GM18868 (cell line): ENCODE measurements at regions not wholly inside any gene's neighbourhood (a gene's known extent, or its start where the extent isn't known, plus 50 kb on each side); places are given as distances from the start of the nearest gene placed in this dataset.

Experiments used
- ATAC-seq: cut with Tn5 transposase; IDR thresholded peaks from one replicate; pipeline ENCODE4 v1.9.1; 2021; ENCODE audit warnings: mild to moderate bottlenecking, moderate library complexity; ENCODE audit not compliant: unreplicated experiment

DNA sequence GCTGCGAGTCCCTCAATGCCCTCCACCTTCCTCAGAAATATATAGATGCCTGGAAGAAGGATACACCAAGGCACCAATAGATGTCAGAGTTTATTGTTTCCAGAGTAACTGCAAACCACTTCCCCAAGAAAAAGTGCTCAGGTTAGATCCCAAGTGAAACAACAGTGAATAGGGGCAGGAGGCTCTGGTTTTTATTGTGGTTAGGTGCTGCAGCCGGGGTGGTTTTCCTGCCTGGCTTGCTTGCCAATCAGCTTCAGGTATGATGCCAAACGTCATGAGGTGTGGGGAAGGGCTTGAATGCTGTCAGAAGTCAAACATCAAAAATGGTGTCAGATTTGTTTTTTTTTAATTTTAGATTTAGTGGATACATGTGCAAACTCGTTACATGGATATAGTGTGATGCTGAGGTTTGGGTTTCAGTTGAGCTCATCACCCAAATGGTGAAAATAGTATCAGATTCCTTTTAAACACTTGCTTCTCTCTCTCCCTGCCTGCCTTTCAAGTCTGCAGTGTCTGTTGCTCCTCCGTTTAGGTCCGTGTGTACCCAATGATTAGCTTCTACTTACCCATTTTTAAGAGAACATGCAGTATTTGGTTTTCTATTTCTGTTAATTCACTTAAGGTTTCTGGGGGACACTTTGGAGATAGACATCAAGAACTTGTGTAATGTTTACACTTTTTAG lies 1317.0 kb downstream of the MRPL39 start:
- ATAC-seq = no peak

DNA sequence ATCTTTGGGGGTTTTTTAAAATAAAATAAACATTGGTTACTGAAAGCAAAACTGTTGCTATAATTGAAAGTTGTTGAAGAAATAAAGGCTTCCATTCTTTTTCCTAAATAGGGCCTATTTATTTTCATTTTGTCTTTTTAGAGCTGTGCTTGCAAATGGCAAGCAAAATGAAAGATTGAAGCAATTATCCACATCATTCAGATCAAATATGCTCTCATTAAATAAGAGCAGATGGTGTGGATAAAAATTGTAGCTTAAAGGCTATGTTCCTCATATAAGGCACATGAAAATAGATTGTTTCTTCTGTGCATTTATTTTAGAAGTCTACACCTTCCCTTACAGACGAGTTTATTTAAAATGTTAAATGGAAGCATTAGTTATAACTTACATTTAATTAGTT lies 1317.7 kb downstream of the MRPL39 start:
- no peak for ATAC-seq

DNA sequence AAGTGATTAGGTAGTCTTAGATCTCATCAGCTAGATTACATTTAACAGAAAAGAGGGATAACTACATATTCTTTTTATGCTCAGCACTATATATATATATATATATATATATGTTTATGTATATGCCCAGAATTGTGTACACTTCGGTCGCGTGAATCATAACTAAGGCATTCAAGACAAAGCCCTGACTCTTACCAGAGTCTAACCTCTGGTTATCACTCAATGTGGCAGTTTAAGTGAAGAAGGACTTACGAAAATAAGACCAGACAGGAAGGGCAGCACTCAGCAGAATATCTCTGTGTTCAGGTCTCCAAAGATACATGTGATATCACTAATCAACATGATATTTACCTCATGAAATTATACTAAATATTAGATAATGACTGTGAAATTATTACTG lies 1326.7 kb downstream of the MRPL39 start:
- no peak for ATAC-seq

DNA sequence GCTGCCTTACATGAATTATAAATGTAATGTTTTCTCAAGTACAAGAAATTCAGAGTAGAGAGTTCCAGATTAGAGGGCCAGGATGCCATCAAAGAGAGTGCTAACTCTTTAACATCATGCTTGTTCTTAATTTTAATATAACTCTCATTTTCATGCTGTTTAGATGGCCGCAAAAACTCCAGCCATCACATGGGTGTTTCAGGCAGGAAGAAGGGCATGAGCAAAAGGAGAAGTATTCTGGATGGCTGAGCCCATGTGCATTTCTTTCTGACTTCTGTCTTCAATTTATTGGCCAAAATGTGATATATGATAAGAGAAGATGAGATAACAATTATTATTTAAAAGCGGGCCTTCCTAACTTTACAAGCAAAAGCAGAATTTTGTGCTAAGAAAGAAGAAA lies 1328.6 kb downstream of the MRPL39 start:
- no peak for ATAC-seq

DNA sequence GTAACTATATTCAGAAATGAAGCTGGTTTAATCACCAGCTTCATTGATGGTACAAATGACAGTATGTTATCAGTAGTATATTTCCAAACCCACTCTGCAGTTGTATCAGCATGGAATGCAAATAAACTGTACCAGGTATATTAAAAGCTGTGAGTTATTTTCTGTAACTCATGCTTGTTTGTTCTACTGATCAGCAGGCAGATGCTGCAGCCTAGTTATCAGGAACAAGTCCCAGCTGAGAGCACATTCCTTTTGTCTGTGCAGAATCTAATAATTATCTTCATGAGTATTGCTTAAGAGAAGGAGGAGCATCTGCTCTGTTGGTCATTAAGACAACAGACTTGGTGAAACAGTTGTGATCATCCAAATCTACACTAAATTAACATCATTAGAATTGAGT lies 1331.1 kb downstream of the MRPL39 start:
- ATAC-seq = no peak

DNA sequence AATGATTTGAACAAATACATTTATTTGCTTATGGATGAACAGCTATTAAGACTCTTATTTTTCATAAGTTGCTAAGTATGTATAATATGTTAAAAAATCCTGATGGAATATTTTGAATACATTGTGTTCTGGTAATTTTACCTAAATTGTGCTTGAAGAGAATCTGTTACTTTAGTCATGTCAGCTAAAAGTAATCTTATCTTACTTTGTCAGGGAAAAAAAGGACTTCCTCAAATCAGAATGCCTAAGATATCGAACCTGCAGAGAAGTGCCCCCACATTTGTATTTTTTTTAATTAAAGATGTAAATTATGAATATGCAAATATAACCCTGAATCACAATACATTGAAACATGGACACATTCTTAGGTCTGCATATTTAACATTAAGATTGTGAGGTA lies 1331.7 kb downstream of the MRPL39 start:
- no peak for ATAC-seq

DNA sequence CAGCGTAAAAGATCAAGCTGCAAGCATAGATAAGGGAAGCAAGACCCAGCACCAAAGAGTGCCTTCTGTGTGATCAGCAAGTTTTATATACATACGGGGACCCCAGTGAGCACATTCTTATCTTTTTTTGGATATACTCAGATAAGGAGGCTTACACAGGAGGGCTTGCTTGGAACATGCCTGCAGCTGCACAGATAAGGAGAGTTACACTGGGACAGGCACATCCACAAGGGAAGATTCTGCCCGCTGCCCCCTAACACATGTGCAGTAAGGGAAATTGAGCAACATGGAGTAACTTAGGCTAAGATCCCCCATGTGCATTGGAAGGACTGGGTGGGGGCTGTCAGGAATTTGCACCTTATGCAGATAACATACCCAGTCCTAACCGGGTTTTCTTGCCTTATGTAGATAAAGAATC lies 1334.8 kb downstream of the MRPL39 start:
- no peak for ATAC-seq

DNA sequence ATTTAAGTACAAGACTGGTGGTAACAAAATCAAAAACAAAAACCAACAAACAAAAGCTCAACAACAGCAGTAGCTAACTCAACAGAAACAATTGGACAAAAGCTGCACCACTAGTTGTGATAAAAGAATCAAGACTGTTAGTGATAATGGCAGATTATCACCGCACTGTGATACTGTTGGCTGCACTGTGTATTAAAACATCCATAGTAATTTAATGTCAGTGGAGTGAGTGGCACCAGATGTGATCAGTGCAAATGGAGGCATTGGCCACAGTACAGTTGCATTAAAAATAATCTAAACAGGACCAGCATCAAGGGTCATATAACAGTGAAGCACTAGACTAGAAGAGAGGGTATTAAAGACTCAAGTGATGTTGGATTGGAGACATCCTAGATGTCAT lies 1341.3 kb downstream of the MRPL39 start:
- ATAC-seq = no peak

DNA sequence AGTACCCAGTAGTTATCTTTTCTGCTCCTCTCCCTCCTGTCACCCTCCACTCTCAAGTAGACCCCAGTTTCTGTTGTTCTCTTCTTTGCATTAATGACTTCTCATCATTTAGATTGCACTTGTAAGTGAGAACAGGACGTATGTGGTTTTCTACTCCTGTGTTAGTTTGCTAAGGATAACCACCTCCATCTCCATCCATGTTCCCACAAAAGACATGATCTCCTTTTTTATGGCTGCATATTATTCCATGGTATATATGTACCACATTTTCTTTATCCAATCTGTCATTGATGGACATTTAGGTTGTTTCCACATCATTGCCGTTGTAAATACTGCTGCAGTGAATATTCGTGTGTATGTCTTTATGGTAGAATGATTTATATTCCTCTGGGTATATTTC lies 1346.5 kb downstream of the MRPL39 start:
- ATAC-seq = no peak

DNA sequence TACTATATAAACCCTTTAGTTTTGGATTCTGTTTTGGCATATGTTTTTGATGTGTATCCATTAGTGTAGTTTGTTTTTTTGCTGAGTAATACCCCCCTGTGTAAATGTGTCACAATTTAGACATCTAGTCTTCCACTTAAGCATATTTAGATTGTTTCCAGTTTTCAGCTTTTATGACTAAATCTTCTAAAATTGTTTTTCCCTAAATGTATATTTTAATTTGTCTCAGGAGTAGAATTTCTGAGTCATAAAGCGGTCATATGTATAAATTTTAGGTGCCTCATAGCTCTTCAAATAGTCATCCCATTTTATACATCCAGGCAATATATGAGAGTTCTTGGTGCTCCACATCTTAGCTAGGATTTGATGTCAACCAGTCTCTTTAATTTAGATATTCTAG lies 1348.0 kb downstream of the MRPL39 start:
- no peak for ATAC-seq

DNA sequence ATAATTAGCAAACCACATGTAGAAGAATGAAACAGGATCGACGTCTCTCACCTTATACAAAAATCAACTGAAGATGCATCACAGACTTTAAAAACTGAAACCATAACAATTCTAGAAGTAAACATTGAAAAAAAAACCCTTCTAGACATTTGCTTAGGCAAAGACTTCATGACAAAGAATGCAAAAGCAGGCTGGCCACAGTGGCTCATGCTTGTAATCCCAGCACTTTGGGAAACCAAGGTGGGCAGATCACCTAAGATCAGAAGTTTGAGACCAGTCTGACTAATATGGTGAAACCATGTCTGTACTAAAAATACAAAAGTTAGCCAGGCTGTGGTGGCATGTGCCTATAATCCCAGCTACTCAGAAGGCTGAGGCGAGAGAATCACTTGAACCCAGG lies 1351.7 kb downstream of the MRPL39 start:
- ATAC-seq = peak; percentile 56

DNA sequence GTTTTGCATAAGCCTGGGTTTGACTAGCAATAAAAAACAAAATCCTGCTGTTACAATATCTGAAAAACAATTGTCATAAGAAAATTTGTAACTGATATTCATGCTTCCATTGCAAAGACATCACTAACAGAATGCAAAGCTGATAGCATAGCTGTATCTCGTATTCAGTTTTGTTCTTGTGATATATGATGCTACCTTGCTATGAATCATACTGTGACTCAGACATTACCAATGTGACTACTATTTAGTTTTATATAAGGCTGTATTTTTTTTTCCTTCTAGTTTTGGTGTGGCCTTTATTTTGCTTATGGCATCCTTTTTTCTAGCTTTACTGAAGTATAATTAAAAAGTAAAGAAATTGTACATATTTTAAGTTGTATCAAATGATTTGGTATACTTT lies 1381.8 kb downstream of the MRPL39 start:
- ATAC-seq = no peak

DNA sequence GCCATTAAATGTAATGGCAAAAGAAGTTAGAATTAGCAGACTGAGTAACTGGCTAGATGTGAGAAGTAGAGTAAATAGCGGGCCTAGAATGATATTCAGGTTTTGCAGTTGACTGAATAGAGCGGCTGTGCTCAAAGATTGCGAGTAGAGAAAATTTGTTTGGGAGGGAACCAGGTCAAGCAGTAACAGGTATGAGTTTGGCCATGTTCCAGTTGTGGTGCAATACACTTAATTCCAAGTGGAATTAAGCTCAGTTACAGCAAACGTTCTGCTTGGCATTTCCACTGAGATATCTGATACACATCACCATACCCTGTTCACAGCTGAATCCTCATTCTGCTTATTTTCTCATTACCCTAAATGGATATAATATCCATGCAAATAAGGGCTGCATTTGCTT lies 1382.9 kb downstream of the MRPL39 start:
- ATAC-seq = no peak

DNA sequence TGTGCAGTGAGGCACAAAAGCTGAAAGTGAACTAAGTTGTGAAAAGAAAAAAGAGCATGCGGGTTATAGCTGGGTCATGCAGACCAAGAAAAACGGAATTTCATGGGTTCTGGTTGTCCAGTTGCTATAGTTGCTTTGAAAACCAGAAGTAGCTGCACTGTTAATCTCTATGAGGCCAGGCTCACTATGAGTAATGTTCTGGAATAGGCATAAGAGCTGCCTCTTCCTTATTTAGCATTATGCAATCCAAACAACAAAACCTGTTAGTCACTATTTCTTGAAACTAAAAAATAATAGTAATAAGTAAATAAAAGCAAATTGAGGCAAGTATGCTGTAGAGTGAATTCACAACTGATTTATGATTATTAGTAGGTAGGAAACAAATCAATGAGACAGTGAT lies 1383.7 kb downstream of the MRPL39 start:
- ATAC-seq = no peak

DNA sequence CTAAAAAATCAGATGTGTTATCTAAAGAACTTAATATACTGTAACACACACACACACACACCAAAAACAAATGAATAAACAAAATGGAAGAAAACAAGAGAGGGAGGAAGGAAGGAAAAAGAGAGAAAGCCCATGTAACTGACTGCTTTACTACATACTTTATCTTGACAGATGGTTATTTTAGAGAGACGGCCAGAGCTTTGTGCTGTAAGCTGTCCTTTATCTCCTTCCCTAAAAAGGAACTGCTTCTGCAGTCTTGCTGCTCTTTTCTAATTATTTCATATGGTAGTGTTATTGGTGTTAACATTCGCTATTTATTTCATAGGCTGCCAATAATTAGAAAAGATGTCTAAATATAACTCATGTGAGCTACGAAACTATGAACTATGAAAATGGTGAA lies 1384.6 kb downstream of the MRPL39 start:
- no peak for ATAC-seq

DNA sequence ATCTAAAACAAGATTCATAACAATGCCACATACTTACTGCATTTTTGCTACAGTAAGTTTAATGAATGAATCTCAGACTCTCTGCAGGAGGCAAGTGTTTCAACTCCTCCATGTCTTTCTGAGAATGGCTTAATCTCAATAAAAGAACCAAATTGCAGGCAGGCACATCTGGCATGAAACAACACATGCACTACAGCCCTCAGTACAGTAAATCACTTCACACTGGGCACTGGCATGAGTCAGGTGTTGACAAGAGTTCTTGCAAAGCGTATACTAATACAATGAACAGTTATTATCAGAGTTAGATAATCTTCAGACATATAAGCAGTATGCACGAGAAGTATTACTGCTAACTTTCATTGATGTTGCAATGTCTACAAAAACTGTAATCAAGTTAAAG lies 1386.8 kb downstream of the MRPL39 start:
- no peak for ATAC-seq

DNA sequence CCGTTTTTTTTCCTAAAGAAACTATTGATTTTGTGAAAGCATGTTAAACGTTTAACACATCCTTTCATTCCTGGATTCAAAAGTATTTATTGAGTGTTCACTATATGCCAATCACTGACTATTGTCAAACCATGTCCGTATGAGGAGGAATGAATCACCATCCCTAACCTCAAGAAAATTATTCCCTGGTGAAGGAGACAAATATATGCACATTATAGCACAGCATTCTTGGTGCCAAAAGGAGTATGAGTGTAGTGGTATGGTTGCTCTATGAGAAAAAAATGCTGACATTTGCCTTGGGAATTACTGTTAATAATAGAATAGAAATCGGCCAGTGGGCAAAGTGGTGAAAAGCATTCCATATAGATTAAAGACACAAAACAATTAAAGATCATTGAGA lies 1390.1 kb downstream of the MRPL39 start:
- ATAC-seq = no peak

DNA sequence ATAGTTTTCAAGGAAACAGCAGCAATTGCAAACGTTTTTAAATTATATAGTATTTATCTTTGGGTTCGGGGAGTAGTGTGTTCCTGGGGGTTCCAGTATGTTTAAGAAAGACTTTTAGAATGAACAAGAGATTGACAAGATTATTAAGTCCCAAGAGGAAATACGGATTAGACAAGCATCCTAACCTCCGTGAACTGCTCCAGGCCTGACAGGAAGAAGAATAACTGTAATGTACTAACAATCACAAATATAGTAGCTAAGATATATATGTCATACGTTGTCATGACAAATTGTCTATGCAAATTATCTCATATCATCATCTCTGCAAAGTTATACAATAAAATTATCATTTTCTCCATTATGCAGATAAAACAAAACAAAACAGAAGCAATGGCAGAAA lies 1397.2 kb downstream of the MRPL39 start:
- ATAC-seq = no peak

DNA sequence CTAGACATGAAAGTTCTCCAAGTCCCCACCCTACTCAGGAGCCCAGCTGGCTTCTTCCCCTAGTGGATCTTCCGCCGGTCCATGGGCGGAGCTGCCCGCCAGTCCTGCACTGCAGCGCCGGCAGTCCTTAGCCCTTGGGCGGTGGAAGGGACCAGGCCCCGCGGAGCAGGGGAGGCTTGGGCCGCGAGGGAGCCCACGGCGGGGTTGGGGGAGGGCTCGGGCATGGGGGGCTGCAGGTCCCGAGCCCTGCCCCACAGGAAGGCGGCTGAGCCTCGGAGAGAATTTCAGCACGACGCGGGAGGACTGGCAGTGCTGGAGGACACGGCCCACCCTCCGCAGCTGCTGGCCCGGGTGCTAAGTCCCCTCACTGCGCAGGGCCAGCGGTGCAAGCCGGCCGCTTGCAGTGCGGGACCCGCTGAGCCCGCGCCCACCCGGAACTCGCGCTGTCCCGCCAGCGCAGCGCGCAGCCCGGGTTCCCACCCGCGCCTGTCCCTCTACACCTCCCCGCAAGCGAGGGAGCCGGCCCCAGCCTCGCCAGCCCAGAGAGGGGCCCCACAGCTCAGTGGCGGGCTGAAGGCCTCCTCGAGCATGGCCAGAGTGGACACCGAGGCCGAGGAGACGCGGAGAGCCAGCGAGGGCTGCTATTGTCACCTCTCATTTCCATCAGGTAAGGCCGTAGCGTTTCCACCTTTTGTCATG lies 1398.6 kb downstream of the MRPL39 start:
- ATAC-seq = no peak

DNA sequence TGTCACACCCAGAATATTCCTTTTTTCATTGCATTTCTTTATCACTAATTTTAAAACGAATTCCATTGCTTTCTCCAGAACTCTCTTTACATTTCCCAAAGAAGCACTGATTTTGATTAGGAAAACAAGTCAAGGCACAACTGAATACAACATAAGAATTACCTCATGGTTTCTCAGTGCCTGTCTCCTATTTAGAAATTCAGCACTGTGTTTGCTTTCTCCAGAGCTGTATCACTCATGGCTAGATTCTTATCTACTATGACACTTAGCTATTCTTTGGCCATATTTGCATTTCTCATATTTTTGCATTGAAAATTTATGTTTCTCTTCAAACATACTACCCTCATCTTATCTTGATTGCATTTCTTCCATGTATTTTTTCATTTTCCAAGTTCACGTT lies 1402.0 kb downstream of the MRPL39 start:
- no peak for ATAC-seq

DNA sequence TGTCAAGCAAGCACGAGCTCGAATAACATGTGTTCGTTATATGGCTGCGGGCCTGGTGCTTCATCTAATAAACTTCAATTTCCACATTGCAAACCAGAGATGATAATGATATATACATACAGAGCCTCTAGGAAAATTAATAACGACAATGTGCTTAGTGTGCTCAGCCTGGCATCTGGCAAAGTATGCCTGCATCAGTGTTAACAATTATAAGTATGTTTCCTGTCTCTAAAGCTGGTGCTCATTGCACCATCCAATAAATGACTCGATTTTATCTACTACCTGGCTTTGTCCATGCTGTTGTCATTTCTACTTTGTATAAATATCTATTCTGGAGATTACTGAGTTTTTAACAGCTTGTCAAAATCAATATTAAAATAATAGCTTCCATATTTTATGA lies 1402.6 kb downstream of the MRPL39 start:
- no peak for ATAC-seq

DNA sequence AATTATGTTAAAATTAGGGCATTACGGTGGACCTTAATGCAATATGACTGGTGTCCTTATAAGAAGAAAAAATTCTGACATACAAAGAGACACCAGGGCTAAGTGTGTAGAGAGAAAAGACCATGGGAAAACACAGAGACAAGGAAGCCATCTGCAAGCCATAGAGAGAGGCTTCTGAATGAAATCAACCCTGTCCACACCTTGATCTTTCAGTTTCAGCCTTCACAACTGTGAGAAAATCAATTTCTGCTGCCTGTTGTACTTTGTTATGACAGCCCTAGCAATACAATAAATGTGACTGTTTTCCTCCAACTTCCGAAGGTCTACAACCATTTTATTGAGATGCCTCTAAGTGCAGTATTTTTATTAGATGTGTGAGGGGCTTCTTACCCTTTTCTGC lies 1407.2 kb downstream of the MRPL39 start:
- ATAC-seq = peak; percentile 76

DNA sequence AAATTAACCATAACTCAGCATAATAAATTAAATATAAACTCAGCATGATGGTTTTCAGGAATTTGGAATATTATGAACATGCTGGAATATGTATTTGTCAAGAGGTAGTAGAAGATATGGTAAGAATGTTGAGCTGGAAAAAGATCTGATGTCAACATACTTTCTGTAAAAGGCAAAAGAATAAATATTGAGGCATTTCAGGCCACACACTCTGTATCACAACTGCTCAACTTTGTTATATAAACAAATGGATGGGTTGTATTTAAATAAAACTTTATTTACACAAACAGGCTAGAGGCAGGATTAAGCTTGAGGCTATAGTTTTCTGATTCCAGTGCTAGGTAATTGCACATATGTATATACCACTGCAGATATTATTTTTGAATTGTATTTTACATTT lies 1409.4 kb downstream of the MRPL39 start:
- no peak for ATAC-seq
